Fibroblast of skin of right biceps (primary cell): ENCODE measurements at regions not wholly inside any gene's neighbourhood (a gene's known extent, or its start where the extent isn't known, plus 50 kb on each side); places are given as distances from the start of the nearest gene placed in this dataset.
A peak's percentile ranks its signal among the peaks of the same experiment; 100 is the strongest.

Experiments used
- DNase-seq: peaks from one replicate; pipeline ENCODE4 v3.0.0-alpha.2; 2013

DNA sequence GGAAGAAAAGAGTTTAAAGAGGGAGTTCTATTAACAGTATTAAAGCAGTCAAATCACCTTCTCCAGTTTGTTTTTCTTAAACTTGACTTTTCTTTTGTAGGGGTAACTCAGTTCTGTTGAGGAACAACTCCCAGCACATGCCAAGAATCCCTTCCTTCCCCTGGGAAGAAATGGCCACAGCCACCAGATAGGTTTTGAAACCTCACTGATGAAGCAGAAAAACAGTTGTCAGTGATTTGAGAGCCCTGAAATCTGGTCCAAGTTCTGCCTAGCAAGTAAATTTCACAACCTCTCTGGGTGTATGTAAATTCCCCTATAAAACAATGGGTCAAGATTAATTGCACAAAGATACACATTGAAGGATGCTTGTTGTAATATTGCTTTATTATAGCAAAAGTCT, 167.1 kb downstream of the DHX15 start:
- DNase-seq, result no peak

DNA sequence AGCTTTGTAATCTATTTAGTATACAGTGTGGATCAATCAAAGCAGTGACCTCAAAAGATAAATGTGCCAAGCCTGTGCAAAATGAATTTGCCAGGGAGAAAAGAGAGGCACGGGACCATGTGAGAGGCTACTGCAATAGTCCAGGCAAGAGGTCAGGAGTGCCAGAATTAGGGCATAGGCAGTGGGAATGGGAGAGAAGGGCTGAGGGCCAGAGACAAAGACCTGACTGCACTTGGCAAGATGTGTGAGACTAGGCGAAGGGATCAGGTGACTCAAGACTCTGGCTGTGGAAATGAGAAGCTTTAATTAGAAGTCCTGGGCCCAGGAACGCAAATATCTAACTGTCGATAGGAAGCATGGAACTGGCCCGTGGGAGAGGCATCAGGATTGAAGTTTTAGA, 168.1 kb downstream of the DHX15 start:
- DNase-seq, result no peak

DNA sequence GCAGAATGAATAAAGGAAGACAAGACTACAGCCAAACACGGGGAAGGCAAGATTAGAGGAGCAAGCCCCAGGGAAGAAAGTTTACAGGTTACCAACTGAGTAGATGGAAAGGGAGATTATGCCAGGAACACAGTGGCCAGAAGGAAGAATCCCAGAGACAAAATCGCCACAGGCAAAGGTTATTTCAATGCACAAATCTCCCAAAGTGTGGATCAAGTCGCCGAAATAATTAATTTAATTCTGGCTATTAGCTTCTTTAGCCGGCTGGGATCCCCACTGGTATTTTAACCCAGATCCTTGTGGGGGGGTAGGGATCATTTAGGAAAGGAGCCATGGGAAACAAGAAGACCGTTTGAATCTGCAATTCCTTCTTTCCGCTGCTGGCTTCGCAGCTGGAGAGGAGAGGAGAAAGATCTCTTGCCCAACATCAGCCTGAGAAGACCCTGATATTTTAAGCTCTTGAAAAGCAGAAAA, 171.0 kb downstream of the DHX15 start:
- DNase-seq, result no peak

DNA sequence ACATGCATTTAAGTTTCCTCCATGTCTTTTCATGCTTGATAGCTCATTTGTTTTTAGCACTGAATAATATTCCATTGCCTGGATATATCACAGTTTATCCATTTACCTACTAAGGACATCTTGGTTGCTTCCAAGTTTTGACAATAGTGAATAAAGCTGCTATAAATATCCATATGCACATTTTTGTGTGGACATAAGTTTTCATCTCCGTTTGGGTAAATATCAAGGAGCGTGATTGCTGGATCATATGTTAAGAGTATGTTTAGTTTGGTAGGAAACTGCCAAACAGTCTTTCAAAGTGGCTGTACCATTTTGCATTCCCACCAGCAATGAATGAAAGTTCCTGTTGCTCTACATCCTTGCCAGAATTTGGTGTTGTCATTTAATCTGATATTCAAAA, 172.5 kb downstream of the DHX15 start:
- DNase-seq, result no peak

DNA sequence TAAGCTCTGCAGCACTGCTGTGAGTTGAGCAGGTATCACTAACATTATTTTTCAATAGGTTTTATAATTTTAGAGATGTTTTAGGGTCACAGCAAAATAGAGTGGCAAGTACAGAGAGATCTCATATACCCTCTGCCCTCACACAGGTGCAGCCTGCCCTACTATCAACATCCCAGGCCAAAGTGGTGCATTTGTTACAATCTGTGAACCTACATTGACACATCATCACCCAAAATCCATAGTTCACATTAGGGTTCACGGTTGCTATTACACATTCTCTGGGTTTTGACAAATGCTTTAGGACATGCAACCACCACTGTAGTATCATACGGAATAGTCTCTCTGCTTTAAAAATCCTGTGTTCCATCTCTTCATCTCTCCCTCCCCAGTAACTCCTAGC, 173.1 kb downstream of the DHX15 start:
- no peak for DNase-seq

DNA sequence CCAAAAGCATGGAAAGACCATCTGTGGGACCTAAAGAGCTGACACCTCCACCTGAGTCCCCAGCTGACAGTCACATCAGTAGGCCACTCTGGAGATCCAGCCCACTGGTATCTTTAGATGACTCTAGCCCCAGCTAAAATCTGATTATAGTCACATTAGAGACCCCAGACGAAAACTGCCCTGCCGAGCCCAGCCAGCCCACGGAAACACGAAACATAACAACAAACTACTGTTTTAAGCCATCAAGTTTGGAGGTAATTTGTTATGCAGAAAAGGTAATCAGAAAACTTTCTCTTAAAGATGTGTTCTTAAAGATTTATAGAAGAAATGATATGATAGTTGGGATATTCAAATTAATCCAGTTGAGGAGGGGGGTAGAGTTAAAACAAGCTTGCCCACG, 175.7 kb downstream of the DHX15 start:
- no peak for DNase-seq

DNA sequence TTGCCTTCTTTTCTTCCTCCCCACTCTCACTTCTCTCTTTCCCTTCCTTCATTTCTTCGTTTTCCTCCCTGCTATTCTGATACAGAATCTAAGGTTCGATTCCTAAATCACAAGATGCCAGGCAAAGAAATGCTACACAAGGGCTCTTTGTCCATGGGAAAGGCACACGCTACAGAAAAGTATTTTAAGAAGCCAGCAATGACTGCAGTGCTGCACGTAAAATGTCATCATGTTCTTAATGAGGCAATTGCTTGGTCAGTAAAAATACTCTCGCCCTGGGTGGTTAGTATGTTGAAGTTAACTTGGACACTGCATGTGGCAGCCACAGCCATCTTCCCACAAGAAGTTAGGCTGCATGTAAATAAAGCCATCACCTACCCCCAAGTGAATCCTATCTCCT, 178.4 kb downstream of the DHX15 start:
- no peak for DNase-seq

DNA sequence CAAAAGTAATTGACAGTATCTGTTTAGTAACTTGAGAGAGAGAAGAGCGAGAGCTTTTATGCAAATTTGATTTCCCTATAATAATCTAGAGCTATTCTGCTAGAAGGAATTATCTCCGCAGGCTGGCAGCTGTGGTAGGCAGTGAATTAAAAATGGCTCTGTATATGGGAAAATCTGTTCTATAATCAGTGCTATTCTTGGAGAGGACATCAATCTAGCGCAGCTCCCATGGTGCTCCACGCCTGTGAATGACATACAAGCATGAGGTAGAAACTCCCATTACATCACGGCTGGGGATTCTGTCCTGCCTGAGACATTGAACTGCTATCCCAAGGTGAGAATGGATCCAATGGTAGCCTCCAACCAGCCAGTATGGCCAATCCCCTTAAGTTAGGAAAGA, 179.0 kb downstream of the DHX15 start:
- DNase-seq, result no peak

DNA sequence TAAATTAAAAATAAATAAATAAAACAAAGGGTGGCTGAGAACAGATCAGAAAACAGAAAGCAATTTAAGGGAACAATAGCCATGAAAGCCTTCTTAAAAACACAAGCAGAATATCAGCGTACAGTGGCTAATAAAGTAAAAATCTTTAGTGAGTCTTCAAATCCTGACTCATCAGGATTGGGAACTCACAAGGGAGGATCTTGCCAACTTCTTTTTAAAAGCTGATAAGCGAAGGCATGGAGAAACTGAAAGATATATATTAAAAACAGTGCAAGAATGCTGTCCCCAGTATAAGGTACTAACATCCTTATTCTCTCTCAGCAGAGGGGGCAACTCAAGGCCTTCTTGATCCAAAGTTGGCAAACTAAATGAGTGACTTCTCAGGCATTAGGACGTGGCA, 180.1 kb downstream of the DHX15 start:
- peak; percentile 5 for DNase-seq

DNA sequence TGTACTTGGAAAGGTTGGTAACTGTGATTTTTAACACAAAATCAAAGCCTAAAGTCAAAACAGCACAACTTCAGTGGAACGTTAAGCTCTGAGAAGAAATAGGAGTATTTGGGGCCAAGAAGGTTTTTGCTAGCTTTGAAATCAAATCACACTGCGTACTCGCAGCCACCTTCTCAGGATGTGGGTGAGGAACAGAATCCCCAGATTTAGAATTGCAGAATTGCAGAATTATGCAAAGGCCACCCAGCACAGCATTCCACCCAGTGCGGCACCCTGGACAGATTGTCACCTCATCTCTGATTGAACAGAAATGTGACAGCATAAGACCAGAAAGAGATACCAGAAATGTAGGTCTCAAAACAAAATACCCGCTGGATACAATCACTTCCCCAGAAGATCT, 181.1 kb downstream of the DHX15 start:
- DNase-seq, result no peak

DNA sequence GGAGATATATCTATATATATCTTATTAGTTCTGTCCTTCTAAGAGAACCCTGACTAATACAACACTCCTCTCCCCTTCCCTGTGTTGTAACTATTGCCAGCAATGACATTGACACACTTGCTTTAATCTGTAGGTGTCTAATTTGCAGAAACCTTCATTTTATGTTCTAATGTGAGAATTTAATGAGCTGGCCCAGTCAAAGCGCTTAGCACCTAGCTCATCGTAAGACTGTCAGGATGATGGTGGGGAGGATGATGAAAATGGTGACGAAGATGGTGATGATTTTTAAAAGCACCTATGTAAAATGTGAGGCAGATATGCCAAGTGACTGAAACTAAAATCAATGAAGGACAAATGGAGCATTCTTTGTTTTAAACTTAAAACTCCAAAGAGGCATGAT, 183.8 kb downstream of the DHX15 start:
- DNase-seq, result no peak

DNA sequence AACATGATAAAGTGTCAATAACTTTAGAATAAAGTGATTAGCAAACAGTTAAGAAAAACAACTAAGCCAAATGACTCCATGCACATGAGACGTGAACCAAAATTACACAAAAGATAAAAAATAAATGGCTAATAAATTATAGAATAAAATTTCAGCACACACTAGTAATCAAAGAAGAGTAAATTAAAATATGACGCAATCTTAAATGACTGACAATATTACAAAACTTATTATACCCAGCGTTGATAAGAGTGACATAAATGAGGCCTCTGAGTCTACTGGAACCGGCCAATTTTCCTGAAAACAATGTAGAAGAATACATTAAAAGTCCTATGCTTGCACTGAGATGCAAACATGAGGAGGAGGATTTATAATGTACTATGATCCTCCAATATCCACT, 187.4 kb downstream of the DHX15 start:
- no peak for DNase-seq

DNA sequence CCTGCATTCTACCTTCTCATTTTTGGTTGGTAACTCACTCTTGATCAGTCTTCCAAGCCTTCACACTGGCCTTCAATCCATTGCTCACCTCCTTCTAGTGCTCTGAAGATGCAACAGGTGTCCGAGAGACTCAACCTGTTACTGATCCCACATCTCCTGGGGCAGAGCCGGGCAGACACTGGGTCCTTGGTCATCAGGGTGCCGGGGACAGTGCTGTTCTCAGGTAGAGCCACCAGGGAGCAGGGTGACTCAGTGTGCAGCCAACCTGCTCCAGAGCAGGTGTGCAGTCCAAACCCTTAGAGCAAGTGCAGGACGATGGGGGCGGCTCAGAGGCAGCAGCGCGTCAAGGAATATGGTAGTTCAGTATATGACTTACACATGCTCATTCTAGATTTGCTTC, 188.4 kb downstream of the DHX15 start:
- DNase-seq, result no peak

DNA sequence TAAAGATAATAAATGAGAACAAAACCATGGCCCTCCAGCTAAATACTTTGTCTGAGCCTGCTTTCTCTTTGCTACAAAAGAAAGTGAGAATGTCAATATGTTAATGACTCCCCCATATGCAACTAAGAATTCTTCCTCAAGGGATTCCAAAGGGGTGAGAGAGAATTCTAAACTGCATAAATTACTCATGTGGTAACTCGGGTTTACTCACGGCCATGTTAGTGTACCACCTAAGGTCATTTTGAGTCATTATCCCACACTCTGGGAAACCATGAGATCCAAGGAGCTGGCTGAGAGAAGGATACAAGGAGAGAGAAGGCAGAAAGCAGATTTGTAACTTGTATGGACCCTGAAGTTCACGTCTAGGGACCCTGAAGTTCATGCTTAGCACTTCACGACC, 190.3 kb downstream of the DHX15 start:
- DNase-seq, result peak; percentile 78

DNA sequence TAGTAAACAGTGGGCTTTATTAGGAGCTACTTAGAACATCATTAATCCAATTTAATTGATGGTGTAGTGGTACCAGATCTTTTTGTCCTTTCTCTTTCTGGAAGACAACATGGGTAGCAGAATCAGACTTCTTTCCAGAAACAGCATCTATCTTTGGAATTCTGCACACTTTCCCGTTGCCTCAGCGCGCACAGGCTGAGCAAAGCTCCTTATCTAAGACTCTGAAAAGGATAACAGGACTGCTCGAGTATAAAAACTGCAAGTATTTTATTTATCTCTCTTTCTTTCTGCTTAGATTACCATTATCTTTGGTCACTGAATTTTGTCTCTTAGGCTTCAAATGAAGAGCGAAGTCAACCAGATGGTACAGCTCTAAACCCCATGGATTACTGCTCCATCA, 191.7 kb downstream of the DHX15 start:
- DNase-seq, result no peak

DNA sequence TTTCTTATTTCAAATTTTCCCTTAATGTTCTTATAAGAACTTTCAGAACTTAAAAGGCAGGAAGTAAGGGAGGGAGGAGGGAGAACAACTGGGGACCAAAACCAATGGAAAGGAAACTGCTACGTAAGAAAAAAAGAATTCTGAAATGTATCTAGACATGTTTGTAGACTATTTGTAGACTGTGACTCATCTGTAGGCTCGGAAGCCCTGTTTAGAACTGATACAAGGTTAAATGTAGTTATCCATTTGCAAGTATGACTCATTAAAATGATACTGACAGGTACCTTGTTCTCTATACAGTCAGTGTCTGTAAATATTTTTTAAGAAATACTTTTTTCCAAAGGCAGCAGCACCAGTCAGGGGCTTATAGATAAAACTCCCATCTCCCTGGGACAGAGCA, 202.0 kb downstream of the DHX15 start:
- DNase-seq, result peak; percentile 58

DNA sequence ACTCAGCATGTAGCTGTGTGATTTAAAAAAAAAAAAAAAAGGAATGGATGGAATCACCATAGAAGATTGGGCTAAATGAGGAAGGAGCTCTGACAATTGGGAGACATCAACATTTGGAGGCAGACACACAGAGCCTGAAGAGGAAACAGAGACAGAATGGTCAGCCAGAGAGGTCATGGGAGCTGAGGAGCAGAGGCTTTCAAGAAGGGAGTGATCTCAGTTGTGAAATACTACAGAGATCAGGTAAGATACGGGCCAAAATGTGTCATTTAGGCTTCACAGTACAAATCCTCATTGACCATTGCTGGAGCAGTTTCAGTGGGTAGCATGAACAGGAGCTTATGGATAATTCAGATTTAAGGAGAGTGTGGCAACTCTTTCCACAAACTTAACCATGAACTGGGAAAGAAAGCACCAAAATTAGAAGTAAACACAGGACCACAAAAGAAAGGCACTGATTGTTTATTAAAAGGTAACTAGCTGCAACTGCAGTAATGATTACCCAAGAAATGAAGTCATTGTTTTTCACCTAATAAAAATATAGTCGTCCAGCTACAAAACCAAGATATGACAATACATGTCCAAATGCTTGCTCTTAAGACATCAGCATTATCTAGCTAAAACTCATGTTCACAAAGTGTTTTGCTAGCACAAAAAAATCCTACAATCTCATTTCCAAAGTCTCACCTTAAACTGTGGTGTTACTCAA, 203.2 kb downstream of the DHX15 start:
- no peak for DNase-seq

DNA sequence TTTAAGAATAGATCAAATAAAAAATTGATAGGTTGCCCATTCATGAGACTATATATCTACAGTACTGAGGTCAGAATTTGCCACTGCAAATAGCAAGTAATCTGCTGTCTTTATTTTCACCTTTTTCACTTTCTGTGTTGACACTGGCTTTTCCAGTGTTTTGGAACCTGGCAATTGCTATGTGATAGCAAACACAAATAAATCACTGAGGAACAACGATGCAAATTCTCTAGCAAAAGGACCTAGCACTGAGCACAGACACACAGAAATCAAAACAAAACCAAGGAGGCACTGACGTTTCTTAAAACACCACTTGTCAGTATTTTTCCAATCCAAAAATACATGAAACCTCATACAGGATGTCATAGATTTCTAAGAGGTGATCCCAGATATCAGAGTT, 210.7 kb downstream of the DHX15 start:
- no peak for DNase-seq

DNA sequence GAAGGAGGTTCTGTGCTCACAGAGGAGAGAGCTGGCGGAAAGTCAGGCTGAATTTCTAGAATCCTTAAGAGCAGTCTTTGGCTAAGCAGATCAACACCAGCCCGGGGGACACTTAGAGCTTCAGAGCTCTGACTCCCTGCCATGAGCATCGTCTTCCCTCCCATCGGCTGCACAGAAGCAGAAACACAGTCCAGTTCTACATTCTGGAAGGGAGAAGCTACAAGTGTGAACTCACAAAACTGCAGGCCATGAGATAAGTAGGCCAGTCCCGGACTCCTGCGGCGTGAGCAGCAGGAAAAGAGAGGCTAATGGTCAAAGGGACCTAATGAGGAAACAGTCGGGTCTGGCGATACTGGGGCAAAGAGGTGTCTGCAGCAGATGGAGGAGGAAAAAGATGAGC, 211.5 kb downstream of the DHX15 start:
- DNase-seq, result no peak

DNA sequence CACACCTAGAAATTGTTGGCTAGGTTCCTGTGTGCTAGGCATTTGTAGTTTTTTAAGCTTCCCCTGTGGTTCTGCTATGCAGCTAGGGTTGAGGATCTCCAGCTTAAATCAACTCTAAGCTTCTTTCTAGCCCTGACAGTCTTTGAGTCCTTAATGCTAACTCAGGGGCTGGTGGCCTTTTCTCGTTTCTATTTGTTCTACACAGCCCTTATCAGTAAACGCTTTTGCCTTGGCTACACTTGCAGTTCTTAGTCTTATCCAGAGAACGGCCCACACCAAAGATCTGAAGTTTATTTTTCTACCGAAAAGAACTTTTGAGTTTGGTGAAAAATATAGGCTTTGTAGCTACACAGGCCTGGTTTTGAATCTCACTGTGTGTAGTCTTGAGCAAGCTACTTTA, 212.0 kb downstream of the DHX15 start:
- DNase-seq, result no peak

DNA sequence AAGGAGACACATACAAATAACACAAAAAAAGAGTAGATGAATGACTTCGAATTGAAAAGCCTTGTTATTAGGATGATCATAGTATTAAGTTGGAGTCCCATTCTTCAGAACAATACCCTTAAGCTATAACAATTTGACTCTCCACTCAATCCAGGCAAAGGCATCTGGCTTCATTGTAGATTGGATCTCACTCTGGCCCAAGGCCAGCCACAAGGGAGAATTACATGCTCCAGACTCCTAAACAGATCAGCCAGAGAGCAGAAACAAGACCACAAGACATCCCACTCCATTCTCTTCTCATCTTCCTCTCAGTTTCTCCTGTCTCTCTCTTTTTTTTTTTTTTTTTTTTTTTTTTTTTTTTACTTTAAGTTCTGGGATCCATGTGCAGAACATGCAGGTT, 213.9 kb downstream of the DHX15 start:
- DNase-seq, result no peak

DNA sequence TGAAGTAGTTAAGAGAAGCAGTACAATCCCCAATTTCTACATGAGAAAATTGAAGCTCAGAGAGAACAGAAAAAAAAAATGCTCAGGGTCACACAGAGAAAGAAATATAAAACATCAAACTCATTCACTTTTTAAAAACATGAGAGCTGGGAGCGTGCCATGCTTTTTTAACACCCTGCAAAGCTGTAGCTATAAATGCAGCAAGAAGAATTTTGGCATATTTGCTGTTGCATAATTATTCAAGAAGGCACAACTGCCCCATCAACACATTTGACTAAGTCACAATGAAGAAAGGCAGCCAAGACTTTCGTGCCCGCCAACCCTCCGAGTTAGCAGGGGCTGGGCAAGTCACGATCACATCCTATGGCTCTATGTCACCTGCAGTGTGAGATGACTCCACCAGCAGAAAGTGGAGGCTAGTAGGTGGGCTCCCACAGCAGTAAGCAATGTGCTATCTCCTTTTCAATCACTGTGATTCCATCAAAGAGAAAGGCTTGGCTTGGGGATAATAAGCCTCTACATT, 214.8 kb downstream of the DHX15 start:
- no peak for DNase-seq

DNA sequence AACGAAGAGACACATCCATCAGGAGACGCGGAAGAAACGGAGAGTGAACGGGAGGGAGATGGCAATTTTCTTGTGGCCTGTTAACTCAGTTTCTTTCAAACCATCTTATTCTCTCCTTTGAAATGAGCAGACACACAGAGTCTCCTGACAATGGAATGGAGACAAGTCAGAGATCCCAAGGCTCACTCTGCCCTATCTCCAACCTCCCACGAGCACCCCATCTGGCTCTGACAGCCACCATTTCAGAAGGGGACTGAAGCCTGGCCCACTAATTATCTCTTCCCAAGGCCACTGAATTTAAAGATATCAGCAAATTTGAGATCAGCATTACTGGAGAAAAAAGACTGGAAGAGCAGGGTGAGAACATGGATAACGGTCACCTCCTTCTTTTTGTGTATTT, 215.6 kb downstream of the DHX15 start:
- no peak for DNase-seq

DNA sequence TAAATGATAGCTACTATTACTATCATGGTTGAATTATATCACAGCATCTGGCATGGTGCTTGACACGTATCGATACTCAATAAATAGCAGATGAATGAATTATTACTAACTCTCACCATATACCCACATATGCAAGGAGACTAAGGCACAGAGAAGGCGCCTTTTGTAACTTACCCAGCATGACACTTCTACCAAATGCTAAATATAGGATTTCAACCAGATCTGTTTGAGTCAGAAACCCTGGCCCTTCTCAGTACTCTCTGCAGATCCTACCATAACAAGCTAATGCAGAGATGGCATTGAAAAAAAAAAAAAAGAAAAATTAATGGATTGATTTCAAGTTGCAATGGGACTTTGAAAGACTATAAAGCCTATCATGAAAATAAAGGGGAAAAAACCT, 219.5 kb downstream of the DHX15 start:
- no peak for DNase-seq

DNA sequence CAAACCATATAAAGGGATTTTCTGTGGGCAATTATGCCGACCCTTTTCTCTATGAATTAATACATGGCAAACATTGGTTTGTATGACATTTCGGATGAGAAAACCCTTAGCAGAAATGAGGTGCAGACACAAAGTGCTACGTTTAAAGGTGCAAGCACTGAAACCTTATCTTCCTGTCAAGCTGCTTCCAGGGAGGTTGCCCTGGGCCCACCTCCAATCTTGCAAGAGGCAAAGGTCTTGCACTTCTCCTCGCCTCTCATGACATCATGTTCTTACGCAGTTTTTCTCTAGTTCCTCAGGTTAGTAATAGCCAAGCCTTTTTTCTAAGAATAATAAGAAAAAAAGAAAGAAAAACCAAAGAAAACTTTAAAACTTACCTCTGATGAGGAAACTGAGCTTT, 220.1 kb downstream of the DHX15 start:
- DNase-seq, result no peak
